Ascending aorta (tissue), 2 donors: ENCODE measurements at regions not wholly inside any gene's neighbourhood (a gene's known extent, or its start where the extent isn't known, plus 50 kb on each side); places are given as distances from the start of the nearest gene placed in this dataset.

ENCODE experiments used
- DNase-seq, 2 donors: peaks; one replicate each; pipeline ENCODE4 v3.0.0-alpha.2; 2019; ENCODE audit warnings: low spot score in 2 of 2
- H3K27ac ChIP-seq, 2 donors: fragments of 200-600 bp; sonication (generic); one replicate each; pipeline ENCODE4 v1.5.1; 2016 to 2017; ENCODE audit warnings: mild to moderate bottlenecking in 1 of 2
- H3K27me3 ChIP-seq: fragments of 200-600 bp; sonication (generic); one replicate; pipeline ENCODE4 v1.5.1; 2017
- H3K36me3 ChIP-seq, 2 donors: fragments of 200-600 bp; sonication (generic); one replicate each; pipeline ENCODE4 v1.5.1; 2016
- H3K4me1 ChIP-seq, 2 donors: fragments of 200-600 bp; sonication (generic); one replicate each; pipeline ENCODE4 v1.5.1; 2016 to 2017; ENCODE audit warnings: mild to moderate bottlenecking in 1 of 2
- H3K4me3 ChIP-seq, 2 donors: fragments of 200-600 bp; sonication (generic); one replicate each; pipeline ENCODE4 v1.5.1; 2016 to 2017; ENCODE audit warnings: mild to moderate bottlenecking in 1 of 2
- H3K9me3 ChIP-seq, 2 donors: fragments of 200-600 bp; sonication (generic); one replicate each; pipeline ENCODE4 v1.5.1; 2016
- intact Hi-C: fragments of 100-400 bp; cut with DNase I; formaldehyde crosslinking; loops from one replicate; pipeline ENCODE4 v1.15.1; 2023
- TF ChIP-seq, protein P1 (sequence below), 3 experiments: fragments of 200-600 bp in 2 of 3; fragments of 450-650 bp in 1 of 3; sonication (generic) in 2 of 3; IDR thresholded peaks; one replicate each; pipeline ENCODE4 v1.5.1; 2016 to 2019; ENCODE audit warnings: antibody characterized with exemption in 3 of 3, mild to moderate bottlenecking in 1 of 3, moderate library complexity in 1 of 3

DNA sequence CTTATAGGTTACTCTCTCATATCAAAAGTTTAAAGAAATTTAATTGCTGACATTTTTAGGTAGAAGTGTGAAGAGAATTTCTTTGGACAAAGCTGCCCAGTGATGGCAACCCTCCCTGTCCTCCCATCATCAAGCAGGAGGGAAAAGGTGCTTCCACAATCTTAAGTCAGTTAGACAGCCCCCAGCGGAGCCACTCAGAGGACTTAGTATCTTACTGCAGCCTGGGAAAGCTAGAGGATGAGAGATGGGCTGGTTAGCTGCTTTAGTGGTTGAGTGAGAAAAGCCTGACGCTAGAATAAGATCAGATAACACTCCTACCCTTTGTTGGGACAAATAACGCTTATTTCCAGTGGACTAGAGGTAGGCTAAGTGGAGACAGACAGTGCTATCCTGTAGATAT is 227.1 kb downstream of the RFPL4B start:
- TF ChIP-seq, protein P1, sequence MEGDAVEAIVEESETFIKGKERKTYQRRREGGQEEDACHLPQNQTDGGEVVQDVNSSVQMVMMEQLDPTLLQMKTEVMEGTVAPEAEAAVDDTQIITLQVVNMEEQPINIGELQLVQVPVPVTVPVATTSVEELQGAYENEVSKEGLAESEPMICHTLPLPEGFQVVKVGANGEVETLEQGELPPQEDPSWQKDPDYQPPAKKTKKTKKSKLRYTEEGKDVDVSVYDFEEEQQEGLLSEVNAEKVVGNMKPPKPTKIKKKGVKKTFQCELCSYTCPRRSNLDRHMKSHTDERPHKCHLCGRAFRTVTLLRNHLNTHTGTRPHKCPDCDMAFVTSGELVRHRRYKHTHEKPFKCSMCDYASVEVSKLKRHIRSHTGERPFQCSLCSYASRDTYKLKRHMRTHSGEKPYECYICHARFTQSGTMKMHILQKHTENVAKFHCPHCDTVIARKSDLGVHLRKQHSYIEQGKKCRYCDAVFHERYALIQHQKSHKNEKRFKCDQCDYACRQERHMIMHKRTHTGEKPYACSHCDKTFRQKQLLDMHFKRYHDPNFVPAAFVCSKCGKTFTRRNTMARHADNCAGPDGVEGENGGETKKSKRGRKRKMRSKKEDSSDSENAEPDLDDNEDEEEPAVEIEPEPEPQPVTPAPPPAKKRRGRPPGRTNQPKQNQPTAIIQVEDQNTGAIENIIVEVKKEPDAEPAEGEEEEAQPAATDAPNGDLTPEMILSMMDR (IDR thresholded peaks at IDR 0.05) = no peak
- H3K27me3 ChIP-seq = no peaks in the 10 kb centered on the region

DNA sequence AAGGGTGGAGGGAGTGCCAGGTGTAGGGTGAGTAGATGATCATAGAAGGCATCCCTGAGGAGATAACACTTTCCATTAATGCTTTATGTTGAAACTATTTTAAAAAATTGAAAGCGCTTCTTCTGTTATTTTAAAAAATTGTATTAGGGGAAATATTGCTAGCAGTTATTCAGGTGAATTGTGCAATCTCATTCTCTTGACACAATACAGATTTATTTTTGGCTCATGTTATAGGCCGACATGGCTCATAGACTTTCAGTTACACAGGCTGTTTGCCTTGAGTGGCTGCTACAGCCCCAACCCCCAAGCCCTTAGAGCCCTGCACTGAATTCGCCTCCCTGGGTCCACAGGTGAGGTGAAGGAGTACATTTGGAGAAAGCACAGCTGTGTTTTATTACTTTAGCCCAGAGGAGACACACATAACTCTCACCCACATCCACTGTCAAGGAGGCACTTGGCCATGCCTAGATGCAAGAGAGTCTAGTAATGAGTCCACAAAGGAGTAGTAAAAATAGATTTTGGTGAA is 228.2 kb downstream of the RFPL4B start:
- no peak for DNase-seq
- Histone ChIP-seq H3K36me3 (no peaks in the 10 kb centered on the region), H3K9me3 (no peaks in the 10 kb centered on the region), H3K4me1 (no peaks in the 10 kb centered on the region), H3K4me3 (no peak overlapping the region), H3K27ac (no peak overlapping the region), H3K27me3 (no peaks in the 10 kb centered on the region)
- intact Hi-C loops = no loop called here
- TF ChIP-seq, protein P1 (IDR thresholded peaks at IDR 0.05) = no peak

More for the DNA sequence above, 227.1 kb downstream of the RFPL4B start:
- intact Hi-C loops = no loop called here
- no peak for DNase-seq
- no peaks in the 10 kb centered on the region for H3K4me1 ChIP-seq
- no peak overlapping the region for H3K27ac ChIP-seq
- no peak overlapping the region for H3K4me3 ChIP-seq
- H3K36me3 ChIP-seq = no peaks in the 10 kb centered on the region
- H3K9me3 ChIP-seq = no peaks in the 10 kb centered on the region

DNA sequence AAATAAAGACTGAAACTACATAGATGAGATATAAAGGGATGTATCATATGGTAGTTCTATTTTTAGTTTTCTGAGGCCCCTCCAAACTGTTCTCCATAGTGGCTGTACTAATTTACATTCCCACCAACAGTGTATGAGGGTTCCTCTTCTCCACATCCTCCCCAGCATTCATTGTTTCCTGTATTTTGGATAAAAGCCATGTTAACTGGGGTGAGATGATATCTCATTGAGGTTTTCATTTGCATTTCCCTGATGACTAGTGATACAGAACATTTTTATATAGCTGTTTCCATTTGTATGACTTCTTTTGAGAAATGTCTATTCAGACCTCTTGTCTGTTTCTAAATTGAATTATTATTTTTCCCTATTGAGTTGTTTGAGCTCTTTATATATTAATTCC is 229.3 kb downstream of the RFPL4B start:
- TF ChIP-seq, protein P1 (IDR thresholded peaks at IDR 0.05) = no peak
- Histone ChIP-seq H3K4me3 (no peak overlapping the region), H3K36me3 (no peaks in the 10 kb centered on the region), H3K4me1 (no peaks in the 10 kb centered on the region), H3K27ac (no peak overlapping the region), H3K27me3 (no peaks in the 10 kb centered on the region), H3K9me3 (no peaks in the 10 kb centered on the region)
- intact Hi-C loops = no loop called here
- DNase-seq = no peak

DNA sequence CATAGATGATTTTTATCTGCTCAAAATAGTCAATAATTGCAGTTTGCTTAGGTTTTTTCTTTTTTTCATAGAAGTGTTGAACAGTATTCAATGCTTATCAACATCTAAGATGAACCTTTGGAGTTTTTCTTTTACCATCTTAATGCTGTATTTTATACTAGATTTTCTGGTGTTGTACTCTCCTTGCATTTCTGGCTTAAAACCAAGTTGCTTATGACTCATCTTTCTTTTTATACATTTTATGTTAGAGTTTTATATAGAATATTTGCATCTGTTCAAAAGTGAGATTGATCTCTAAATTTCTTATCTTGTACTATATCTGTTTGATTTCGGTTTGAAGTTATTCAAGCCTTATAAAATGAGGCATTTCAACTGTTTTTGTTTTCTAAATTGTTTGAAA is 232.5 kb downstream of the RFPL4B start:
- Histone ChIP-seq H3K4me1 (no peaks in the 10 kb centered on the region), H3K4me3 (no peak overlapping the region), H3K27ac (no peak overlapping the region), H3K36me3 (no peaks in the 10 kb centered on the region), H3K27me3 (no peaks in the 10 kb centered on the region), H3K9me3 (no peaks in the 10 kb centered on the region)
- no peak for DNase-seq
- intact Hi-C loops = no loop called here
- TF ChIP-seq, protein P1 (IDR thresholded peaks at IDR 0.05) = no peak

DNA sequence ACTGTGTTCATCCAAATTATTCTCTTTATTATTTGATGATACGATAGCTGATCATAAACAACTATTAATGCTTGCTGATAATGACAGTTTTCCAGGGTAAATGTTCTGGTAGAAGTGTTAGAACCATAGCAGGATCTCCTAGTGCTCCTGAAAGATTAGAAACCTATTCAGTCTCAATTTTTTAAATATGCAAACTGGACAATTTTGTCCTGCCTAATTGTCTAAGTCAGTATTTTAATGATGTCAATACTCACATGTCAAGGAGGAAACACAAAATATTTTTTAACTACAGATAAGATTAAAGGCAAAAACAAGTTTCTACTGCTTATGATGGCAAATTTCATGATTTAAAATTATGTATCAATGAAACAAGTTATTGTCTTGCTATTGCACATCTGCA is 233.9 kb downstream of the RFPL4B start:
- H3K36me3 ChIP-seq = no peaks in the 10 kb centered on the region
- no peak overlapping the region for H3K27ac ChIP-seq
- intact Hi-C loops = no loop called here
- TF ChIP-seq, protein P1 (IDR thresholded peaks at IDR 0.05) = no peak
- H3K27me3 ChIP-seq = no peaks in the 10 kb centered on the region
- H3K4me3 ChIP-seq = no peak overlapping the region
- no peak for DNase-seq
- H3K4me1 ChIP-seq = no peaks in the 10 kb centered on the region
- H3K9me3 ChIP-seq = no peaks in the 10 kb centered on the region

DNA sequence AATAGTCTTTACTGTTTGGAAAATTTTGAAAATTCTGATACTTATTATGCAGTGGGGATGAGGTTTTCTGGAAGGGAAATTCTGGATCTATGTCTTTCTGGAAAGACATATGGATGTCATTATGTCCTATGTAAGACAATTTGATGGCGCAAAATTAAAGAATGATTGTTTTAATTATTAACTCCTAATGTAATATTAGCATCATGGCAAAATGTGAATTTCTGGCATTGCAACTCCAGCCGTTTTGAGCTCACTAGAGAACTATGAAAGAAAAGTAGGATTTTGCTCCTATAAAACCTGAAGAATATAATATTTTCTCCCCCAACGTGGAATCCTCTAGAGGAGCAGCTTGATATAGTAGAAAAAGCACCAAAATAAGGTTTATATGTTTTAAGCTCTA is 243.2 kb downstream of the RFPL4B start:
- intact Hi-C loops = no loop called here
- no peak for DNase-seq
- TF ChIP-seq, protein P1 (IDR thresholded peaks at IDR 0.05) = no peak
- Histone ChIP-seq H3K4me1 (no peaks in the 10 kb centered on the region), H3K27me3 (no peaks in the 10 kb centered on the region), H3K9me3 (no peaks in the 10 kb centered on the region), H3K4me3 (no peak overlapping the region), H3K36me3 (no peaks in the 10 kb centered on the region), H3K27ac (no peak overlapping the region)
